GM21619 (cell line): ENCODE measurements at regions not wholly inside any gene's neighbourhood (a gene's known extent, or its start where the extent isn't known, plus 50 kb on each side); places are given as distances from the start of the nearest gene placed in this dataset.

Experiments
- ATAC-seq: cut with Tn5 transposase; IDR thresholded peaks from one replicate; pipeline ENCODE4 v1.9.1; 2021; ENCODE audit not compliant: unreplicated experiment

DNA sequence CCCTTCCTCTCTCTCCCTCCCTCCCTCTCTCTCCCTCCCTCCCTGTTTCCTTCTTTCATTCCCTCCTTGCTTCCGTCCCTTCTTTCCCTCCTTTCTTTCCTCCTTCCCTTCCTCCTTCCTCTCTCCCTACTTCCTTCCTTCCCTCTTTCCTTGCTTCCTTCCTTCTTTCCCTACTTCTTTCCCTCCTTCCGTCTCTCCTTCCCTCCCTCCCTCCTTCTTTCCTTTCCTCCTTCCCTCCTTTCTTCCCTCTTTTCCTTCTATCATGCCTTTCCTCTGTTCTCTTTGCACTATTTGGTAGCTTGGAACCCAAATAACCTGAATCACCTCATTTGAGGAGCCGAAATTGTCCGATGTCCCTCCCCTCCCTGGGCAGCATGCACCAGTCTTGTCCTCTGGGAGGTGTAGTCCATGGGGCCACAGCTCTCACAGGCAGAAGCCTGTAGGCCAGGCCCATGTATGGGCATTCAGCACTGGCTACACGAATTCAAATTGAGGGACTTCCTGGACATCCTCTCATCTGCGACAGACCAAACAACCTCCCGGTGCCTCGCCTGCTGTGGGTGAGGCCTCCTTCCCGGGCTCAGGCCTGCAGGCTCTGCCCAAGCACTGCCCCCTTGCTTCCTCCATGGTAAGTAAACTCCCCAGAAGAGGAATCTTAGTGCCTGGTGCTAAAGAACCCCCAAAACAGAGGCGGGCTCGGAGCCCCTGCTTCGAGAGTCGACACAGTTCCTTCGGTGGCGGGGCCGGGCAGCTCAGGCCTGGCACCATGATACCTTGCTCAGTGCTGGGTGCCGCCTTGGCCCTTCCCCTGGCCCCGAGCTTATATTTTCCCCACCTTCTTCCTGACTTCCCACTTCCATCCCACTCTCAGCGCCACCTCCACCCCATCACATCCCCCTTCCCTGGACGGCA, 454.1 kb upstream of the CADM1 start:
- ATAC-seq = no peak

GRCh38 chr11:115955803-115956202, 451.6 kb upstream of the CADM1 start:
- ATAC-seq = no peak

DNA sequence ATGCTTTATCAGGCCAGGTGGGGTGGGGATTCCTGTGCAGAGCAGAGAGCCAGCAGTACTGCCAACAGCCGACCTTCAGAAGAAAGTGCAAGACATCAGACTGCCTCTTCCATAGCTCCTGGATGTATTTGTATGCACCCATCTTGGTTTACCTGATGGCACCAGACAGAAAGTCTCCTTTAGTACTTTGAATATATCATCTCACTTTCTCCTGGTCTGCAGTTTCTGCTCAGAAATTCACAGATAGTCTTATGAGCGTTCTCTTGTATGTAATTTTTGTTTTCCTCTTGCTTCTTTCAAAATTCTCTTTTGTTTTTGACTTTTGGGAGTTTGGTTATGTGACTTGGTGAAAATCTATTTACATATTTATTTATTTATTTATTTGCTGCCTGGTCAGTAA, 446.4 kb upstream of the CADM1 start:
- no peak for ATAC-seq

GRCh38 chr11:115944596-115944995, 440.4 kb upstream of the CADM1 start:
- ATAC-seq = no peak

GRCh38 chr11:115942011-115942410, 437.8 kb upstream of the CADM1 start:
- no peak for ATAC-seq

DNA sequence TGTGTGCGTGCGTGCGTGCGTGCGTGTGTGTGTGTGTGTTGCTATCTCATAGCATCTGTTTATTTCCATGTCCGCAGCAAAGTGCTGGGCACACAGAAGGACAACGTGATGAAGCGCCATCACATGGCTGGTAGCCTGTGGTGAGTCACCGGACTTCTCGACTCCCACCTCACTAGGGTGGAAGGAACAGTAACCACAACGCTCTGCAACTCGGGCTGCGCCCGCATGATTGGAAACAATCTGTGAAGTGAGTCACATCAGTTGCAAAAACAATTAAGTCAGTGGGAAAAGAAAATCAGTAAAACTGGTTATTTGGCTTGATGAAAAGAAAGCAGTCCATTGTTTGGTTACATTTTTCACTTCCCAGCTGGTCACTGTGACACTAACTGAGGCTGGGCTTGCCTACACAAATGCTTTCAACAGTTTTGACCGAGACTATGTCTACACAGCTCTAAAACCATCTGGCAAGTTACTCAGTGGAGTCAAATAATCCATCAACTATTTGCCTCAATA, 437.3 kb upstream of the CADM1 start:
- ATAC-seq = no peak

- ATAC-seq = no peak
These were observed 436.8 kb upstream of the CADM1 start for GRCh38 chr11:115941044-115941443.

DNA sequence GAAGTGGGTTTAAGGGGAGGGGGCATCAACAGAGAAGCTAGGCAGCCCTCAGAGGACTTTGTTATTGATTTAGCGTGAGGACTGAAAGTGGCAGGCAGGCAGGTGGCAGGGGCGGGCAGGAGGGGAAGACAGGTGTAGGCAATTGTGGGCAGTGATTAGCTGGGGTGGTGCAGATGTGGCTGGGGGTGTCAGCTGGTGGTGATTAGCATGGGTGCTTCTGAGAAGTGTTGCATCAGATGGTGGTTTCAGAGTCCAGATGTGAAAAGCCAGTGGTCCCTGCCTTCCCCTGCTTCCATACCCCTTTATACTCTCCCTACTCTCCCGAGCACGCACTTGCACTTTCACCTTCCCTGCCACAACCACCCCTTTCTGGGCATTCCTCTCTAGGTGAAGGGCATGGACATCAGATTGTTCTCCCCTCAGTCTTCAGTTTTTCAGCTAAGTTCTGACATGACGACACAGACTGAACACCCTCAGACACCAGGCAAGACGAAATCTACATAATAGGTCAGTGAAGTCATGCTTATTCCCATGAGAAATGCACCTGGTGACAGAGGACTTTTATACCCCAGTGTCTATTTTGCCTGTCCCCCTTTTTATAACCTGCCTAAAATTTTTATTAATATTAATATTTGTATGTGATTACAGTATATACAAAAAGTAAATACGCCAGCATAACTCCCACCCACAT, 435.7 kb upstream of the CADM1 start:
- peak; percentile 55 for ATAC-seq

GRCh38 chr11:115939104-115939730, 435.0 kb upstream of the CADM1 start:
- ATAC-seq = no peak

DNA sequence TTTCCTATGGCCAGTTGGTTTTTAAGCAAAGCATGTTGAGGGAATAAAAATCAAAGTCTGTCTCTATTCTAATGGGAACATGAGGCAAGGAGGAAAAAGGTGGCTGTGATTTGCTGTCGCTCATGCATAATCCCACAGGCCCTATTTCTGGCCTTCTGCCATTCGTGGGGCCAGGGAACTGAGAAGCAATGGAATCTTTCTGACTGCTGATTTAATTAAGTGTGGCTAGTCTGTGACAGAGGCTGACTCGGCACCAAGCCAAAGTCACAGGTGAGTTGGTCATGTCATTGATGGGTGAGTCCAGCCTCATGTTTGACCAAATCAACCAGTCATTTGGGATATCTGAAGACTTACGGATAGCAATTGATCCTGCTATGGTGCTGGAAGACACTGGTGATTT, 429.3 kb upstream of the CADM1 start:
- no peak for ATAC-seq

DNA sequence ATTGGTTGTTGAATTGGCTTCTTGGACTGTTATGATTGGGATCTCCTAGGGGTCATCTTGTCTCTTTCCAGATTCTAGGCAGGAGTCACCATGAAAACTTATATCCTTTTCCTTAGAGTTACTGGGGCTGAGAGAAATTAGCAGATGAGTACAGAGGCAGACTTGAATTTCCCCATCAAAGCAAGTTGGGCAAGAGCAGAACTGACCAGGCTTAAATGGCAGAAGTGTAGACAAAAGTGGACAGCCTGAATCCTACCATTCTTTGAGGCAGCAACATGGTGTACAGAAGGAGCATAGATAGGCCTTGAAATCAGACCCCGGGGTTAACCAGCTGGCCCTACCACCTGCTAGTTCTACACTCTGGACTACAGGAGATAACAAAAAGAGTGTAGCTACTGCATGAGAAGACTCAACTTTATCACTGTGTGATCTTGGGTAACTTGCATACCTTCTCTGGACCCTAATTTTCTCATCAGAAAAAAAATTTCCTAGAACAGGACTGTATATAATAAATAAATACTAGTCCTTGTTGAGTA, 427.4 kb upstream of the CADM1 start:
- ATAC-seq = no peak

DNA sequence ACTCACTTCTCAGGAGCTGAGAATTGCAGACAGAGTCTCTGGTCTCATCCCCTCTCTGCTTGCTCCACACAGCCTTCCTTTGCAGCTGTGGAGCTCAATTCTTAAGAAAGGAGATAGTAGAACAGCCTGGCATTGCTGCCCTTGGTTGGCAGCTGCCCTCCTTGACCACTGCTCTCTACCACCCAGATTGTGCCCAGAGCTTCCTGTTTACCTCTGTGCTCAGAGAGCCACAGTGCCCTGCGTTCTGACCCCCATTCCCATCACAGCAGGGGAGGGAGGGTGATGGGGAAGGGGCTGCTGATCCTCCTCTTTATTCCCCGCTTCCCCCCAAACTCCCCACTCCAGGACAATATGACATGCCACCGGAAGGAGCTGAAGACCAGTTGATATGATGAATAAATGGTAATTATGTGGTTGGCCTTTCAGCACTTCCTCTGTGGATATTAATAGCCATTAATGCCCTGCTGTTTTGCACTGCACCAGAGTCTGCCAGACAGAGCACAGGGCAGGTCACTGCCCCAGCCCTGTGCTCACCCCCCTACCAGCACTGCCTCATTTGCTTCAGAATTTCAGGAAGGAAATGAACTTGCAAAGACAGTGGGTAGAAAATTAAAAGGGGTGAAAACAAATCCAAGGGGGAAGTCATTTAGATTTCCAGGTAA, 426.8 kb upstream of the CADM1 start:
- peak; percentile 38 for ATAC-seq

GRCh38 chr11:115930291-115930690, 426.1 kb upstream of the CADM1 start:
- ATAC-seq = no peak

GRCh38 chr11:115929618-115930129, 425.5 kb upstream of the CADM1 start:
- peak; percentile 18 for ATAC-seq

GRCh38 chr11:115928811-115929210, 424.6 kb upstream of the CADM1 start:
- no peak for ATAC-seq

DNA sequence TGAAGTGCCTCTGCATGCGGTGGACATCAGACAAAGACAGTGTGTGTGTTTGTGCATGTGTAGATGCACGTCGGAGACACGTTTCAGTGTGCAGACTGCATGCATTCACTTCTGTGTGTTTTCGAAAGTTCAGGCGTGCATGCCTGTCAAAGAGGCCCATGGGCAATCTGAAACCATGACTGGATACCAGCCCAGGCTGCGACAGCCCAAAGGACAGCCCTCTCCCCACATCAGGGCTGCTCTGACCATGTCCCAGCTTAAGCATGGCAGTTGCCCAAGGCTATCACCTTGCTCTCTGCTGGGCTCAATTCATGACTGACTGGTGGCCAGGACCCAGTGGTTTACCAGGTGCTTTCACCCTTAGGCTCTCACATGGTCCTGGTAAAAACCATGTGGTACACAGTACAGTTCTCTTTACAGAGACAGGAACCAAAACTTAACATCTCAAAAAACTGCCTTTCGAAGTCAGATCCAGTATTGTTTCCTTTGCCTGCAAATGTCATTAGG, 423.7 kb upstream of the CADM1 start:
- peak; percentile 37 for ATAC-seq

DNA sequence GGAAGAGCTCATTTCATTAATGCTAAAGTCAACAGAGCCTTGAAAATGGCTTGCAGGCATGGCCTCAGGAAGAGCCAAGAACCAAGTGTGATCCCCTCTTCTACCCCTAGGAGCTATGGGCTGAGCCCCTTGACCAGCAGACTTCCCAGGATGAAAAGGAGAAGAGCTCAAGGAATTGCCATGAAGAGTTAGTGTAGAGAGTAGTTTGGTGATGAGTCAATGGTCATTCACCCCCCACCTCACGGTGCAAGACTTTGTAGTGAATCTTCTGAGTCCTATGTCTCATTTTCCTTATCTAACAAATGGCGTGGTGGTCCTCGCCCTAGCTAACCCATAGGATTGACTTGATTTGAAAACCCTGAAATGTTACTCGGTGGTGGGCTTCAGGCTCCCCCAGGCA, 422.4 kb upstream of the CADM1 start:
- ATAC-seq = no peak

GRCh38 chr11:115926138-115926537, 421.9 kb upstream of the CADM1 start:
- no peak for ATAC-seq

- no peak for ATAC-seq
These were observed 421.4 kb upstream of the CADM1 start for GRCh38 chr11:115925568-115926090.
